HG03097 (cell line): ENCODE measurements at regions not wholly inside any gene's neighbourhood (a gene's known extent, or its start where the extent isn't known, plus 50 kb on each side); places are given as distances from the start of the nearest gene placed in this dataset.

ENCODE experiments used
- ATAC-seq: cut with Tn5 transposase; IDR thresholded peaks from one replicate; pipeline ENCODE4 v1.9.1; 2021; ENCODE audit not compliant: unreplicated experiment, low FRiP score

GRCh38 chr2:88283886-88284592, 113.9 kb downstream of the THNSL2 start:
- ATAC-seq, result no peak

- no peak for ATAC-seq
Observed at GRCh38 chr2:88281302-88282217, 111.4 kb downstream of the THNSL2 start.

GRCh38 chr2:88269836-88270235, 99.7 kb downstream of the THNSL2 start:
- no peak for ATAC-seq

GRCh38 chr2:88265352-88266303, 95.5 kb downstream of the THNSL2 start:
- ATAC-seq, result no peak

GRCh38 chr2:88263861-88264260, 93.7 kb downstream of the THNSL2 start:
- ATAC-seq, result no peak

DNA sequence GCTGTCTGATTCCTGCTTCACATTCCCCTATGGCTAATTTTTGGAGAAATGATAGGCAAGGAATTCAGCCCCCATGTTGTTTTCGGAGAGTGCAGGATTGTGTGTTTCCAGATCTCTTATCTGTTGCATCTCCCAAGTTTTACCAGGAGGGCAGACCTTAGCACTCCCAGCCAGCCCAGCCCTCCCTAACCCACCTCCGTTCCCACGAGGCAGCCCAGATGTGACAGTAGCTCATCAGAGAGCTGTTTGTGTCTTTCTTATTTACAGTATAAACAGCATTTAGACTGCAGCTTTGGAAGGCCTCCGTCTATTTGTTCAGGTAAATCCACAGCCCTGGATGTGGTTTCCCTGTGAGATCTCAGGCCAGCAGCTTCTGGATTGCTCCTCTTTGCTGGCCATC, 91.6 kb downstream of the THNSL2 start:
- ATAC-seq, result no peak

- ATAC-seq, result no peak
Observed at GRCh38 chr2:88258208-88258607, 88.1 kb downstream of the THNSL2 start.

DNA sequence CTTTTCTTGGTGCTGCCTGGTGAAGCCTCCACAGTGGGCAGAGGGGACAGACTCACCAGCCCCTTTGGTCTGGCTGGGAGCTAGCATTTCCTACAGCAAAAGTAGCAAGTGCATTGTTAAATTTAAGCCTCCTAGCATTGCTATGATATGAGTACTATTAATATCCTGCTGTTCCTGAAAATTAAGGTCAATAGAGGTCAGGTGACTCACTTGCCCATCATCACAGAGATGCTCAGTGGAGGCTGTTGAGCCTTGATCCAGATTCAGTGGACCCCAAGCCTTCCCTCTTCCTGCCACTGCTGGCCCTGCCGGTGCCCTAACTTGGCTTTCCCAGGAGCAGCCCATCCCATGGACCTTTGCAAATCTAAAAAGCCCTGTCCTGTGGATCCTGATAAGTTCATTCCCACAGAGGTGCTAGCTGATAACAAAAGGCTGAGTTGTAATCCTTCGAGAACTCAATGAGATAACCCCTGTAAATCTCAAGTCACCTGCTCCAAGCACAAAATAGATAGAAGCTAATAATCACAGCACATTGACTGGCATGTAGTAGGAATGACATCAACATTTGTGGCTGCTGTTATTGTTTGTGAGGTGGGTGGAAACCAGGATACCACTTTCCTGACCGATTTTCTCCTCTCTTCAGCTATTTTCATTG, 84.4 kb downstream of the THNSL2 start:
- ATAC-seq, result no peak

- ATAC-seq, result no peak
Observed at GRCh38 chr2:88253997-88254396, 83.9 kb downstream of the THNSL2 start.

DNA sequence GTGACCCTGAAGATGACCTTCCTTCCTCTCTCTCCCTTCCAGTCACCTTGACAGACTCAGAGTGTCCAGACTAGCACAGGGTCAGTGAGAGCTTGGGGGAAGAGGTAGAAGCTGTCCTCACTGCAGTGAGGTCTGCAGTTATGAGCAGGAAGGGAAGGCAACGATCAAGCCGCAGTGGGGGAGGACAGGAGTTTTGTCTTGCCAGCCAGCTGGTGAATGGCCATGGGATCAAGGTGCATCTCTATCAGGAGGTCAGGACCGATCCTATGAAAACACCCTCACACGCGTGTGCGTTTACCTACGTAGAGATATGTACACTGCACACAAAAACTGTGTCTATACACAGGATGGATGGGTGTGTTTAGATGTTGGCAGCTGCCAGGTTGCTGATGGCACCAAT, 83.2 kb downstream of the THNSL2 start:
- no peak for ATAC-seq

GRCh38 chr2:88252646-88253045, 82.5 kb downstream of the THNSL2 start:
- no peak for ATAC-seq

- ATAC-seq, result no peak
Observed at GRCh38 chr2:88252111-88252510, 82.0 kb downstream of the THNSL2 start.

DNA sequence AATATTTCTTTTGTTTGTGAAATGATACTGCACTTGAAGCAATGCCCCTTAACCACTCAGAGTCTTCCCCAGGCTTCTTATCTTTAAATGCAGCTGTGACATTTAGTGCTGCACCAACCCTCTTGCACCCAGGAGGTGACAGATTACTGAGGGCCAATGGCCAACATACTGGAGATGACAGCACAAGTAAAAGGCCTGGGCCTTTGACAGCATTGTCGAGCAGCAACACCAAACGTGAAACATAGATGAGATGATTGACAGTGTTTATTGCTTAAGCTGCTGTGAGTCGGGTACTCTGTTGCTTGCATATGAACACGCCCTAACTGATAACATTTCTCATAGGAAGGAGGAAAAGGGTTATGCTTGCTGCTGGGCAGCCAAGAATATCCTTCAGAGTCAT, 80.3 kb downstream of the THNSL2 start:
- ATAC-seq, result no peak

DNA sequence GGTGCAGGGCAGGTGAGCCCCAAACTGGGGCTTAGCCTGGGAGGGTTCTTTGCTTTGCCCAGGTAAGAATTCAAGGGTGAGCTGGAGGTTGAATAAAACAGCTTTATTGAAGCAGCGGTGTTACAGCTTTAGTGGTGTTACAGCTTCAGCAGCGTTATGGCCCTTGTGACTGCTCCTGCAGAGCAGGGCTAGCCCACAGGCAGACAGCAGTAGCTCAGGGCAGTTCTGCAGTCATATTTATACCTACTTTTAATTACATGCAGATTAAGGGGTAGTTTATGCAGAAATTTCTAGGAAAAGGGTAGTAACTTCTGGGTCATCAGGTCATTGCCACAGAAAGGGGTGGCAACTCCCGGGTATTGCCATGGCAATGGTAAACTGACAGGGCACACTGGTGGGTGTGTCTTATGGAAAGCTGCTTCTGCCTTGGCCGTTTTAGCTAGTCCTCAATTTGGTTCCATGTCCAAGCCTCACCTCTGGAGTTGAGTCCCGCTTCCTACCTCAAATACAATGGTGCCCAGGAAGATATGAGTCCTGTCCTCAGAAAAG, 78.2 kb downstream of the THNSL2 start:
- no peak for ATAC-seq

DNA sequence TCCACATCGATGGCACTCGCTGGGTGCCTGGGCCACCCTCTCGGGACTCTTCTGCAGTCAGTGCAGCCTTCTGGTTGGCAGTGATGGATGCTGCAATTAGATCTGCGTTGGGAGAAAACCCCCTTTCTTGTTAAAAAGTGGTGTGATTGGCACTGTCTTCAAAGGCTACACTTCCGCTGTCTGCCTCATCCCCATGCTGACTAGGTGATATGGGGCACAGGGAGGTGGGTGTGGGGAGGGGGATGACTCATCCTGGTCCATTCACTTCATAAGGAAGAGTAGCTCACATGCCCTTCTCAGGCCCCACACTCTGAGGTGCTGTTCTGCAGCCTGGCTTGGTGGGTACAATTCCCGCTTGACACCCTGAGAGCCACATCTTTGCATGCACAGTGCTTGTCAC, 77.4 kb downstream of the THNSL2 start:
- ATAC-seq, result no peak

DNA sequence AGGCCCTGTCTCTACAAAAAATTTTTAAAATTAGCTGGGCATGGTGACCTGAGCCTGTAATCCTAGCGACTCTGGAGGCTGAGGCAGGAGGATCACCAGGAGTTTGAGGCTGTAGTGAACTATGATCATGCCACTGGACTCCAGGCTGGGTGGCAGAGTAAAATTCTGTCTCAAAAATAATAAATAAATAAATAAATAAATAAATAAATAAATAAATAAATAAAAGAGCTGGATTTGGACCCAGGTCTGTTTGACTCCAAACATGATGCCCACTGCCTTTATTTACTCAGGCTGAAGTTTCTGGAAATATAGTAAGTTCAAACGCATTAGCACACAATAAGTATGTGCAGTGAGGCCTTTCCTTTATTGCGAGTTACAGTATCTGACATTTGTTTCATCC, 75.0 kb downstream of the THNSL2 start:
- no peak for ATAC-seq

DNA sequence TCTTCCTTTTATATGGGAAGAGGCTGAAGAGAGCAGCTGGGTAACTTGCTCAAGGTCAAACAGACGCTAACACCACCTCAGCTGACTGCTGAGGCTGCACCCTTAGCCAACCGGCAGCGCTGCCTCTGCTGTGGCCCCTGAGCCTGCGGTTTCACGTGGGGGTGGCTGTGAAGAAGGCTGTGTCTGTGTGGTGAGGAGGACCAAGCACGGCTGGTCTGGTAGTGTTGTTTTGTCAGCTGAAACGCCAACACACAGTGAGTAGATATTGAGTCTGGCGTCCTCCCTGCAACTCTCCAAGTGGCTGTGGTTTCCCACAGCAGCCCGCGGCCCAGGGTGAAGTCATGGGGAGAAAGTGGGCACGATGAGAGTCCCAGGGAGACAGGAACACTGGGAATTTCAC, 69.6 kb downstream of the THNSL2 start:
- ATAC-seq, result no peak

DNA sequence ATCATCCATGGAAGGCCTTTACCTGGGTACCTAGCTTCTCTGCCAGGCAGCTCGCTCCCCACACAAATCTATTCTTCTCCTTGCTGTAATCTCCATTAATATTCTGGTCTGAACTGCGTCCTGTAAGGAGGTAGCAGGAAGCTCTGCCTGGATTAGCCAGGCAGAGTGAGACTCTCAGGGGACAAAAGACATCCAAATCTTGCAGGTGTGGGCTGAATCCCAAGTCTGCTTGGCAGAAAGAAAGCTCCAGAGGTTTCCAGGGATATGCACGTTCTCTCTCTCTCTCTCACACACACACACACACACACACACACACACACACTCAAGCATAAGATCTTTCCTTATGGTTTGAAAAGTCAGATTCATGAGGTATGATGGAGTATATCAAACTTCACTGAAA, 66.5 kb downstream of the THNSL2 start:
- no peak for ATAC-seq
